ENCODE measurements at regions not wholly inside any gene's neighbourhood (a gene's known extent, or its start where the extent isn't known, plus 50 kb on each side); places are given as distances from the start of the nearest gene placed in this dataset.
"Not testable (repeated sequence)": the region's sequence is repeated elsewhere in the genome, so short reads cannot be mapped to it uniquely, and the experiment has no call there.

- POLR2A ChIA-PET, result no interaction called here
- no peak for ATAC-seq
- Mint-ChIP-seq H3K27me3 (peaks cover 3 to 32% (median 8%) of the 10 kb centered on the region in 5 donors), H3K4me3 (no peak overlapping the region), H3K9me3 (peaks cover 0 to 5% (median 2%) of the 10 kb centered on the region in 9 donors), H3K4me1 (no peaks in the 10 kb centered on the region), H3K27ac (peak overlapping the region in 1 of 10 donors; percentile 42), H3K36me3 (peaks cover 0 to 4% (median 0%) of the 10 kb centered on the region in 3 donors)
- DNase-seq, result no peak
Observed at GRCh38 chr5:57725658-57726504, 243.3 kb upstream of the ACTBL2 start.

GRCh38 chr5:57724836-57725235, 242.2 kb upstream of the ACTBL2 start:
- Mint-ChIP-seq H3K9me3 (peaks cover 0 to 5% (median 2%) of the 10 kb centered on the region in 9 donors), H3K36me3 (peaks cover 0 to 4% (median 0%) of the 10 kb centered on the region in 3 donors), H3K27ac (no peak overlapping the region), H3K4me1 (no peaks in the 10 kb centered on the region), H3K4me3 (no peak overlapping the region), H3K27me3 (peaks cover 3 to 38% (median 11%) of the 10 kb centered on the region in 5 donors)
- DNase-seq, result no peak
- POLR2A ChIA-PET, result no interaction called here
- ATAC-seq, result no peak

- ATAC-seq (no peak), DNase-seq (no peak)
- POLR2A ChIA-PET, result no interaction called here
- Mint-ChIP-seq H3K36me3 (no peaks in the 10 kb centered on the region), H3K27me3 (peaks cover 3 to 47% (median 11%) of the 10 kb centered on the region in 5 donors), H3K4me1 (no peaks in the 10 kb centered on the region), H3K27ac (no peak overlapping the region), H3K4me3 (no peak overlapping the region), H3K9me3 (no peaks in the 10 kb centered on the region)
Observed at GRCh38 chr5:57721226-57721625, 238.6 kb upstream of the ACTBL2 start.

GRCh38 chr5:57720656-57721055, 238.0 kb upstream of the ACTBL2 start:
- DNase-seq (no peak), ATAC-seq (no peak)
- no peak overlapping the region for H3K4me3 Mint-ChIP-seq
- H3K9me3 Mint-ChIP-seq, result no peaks in the 10 kb centered on the region
- POLR2A ChIA-PET, result no interaction called here
- no peaks in the 10 kb centered on the region for H3K4me1 Mint-ChIP-seq
- H3K36me3 Mint-ChIP-seq, result no peaks in the 10 kb centered on the region
- no peak overlapping the region for H3K27ac Mint-ChIP-seq
- H3K27me3 Mint-ChIP-seq, result peaks cover 3 to 52% (median 11%) of the 10 kb centered on the region in 5 donors

GRCh38 chr5:57719216-57719615, 236.6 kb upstream of the ACTBL2 start:
- H3K27me3 Mint-ChIP-seq, result peaks cover 2 to 44% (median 6%) of the 10 kb centered on the region in 5 donors
- H3K4me1 Mint-ChIP-seq, result no peaks in the 10 kb centered on the region
- H3K27ac Mint-ChIP-seq, result no peak overlapping the region

GRCh38 chr5:57718155-57718554, 235.5 kb upstream of the ACTBL2 start:
- Mint-ChIP-seq H3K4me1 (no peaks in the 10 kb centered on the region), H3K27ac (no peak overlapping the region), H3K9me3 (peaks cover 0 to 10% (median 0%) of the 10 kb centered on the region in 9 donors), H3K27me3 (peaks cover 2 to 45% (median 5%) of the 10 kb centered on the region in 5 donors), H3K36me3 (no peaks in the 10 kb centered on the region), H3K4me3 (no peak overlapping the region)
- ATAC-seq, result no peak
- no peak for DNase-seq
- POLR2A ChIA-PET, result no interaction called here

More at GRCh38 chr5:57719216-57719615, 236.6 kb upstream of the ACTBL2 start:
- no peak for ATAC-seq
- H3K4me3 Mint-ChIP-seq, result no peak overlapping the region
- H3K9me3 Mint-ChIP-seq, result peaks cover 0 to 1% (median 0%) of the 10 kb centered on the region in 9 donors
- DNase-seq, result no peak
- POLR2A ChIA-PET, result no interaction called here
- no peaks in the 10 kb centered on the region for H3K36me3 Mint-ChIP-seq

GRCh38 chr5:57717555-57717954, 234.9 kb upstream of the ACTBL2 start:
- no peaks in the 10 kb centered on the region for H3K36me3 Mint-ChIP-seq
- H3K27me3 Mint-ChIP-seq, result peaks cover 2 to 45% (median 5%) of the 10 kb centered on the region in 5 donors
- no peak for DNase-seq
- H3K27ac Mint-ChIP-seq, result no peak overlapping the region
- H3K4me1 Mint-ChIP-seq, result no peaks in the 10 kb centered on the region
- ATAC-seq, result no peak
- H3K9me3 Mint-ChIP-seq, result peaks cover 0 to 10% (median 0%) of the 10 kb centered on the region in 9 donors
- no peak overlapping the region for H3K4me3 Mint-ChIP-seq
- POLR2A ChIA-PET, result no interaction called here

- no peak overlapping the region for H3K4me3 Mint-ChIP-seq
- no peaks in the 10 kb centered on the region for H3K4me1 Mint-ChIP-seq
- no peak overlapping the region for H3K27ac Mint-ChIP-seq
- DNase-seq (no peak), ATAC-seq (no peak)
- POLR2A ChIA-PET, result no interaction called here
- no peaks in the 10 kb centered on the region for H3K36me3 Mint-ChIP-seq
- peaks cover 2 to 39% (median 4%) of the 10 kb centered on the region in 5 donors for H3K27me3 Mint-ChIP-seq
- peaks cover 0 to 10% (median 0%) of the 10 kb centered on the region in 9 donors for H3K9me3 Mint-ChIP-seq
Observed at GRCh38 chr5:57716661-57717060, 234.1 kb upstream of the ACTBL2 start.

- ATAC-seq, result no peak
- H3K4me3 Mint-ChIP-seq, result no peak overlapping the region
- H3K36me3 Mint-ChIP-seq, result no peaks in the 10 kb centered on the region
- no peak for DNase-seq
- peaks cover 0 to 25% (median 2%) of the 10 kb centered on the region in 5 donors for H3K27me3 Mint-ChIP-seq
- H3K4me1 Mint-ChIP-seq, result no peaks in the 10 kb centered on the region
- POLR2A ChIA-PET, result no interaction called here
- H3K27ac Mint-ChIP-seq, result no peak overlapping the region
- peaks cover 0 to 10% (median 0%) of the 10 kb centered on the region in 9 donors for H3K9me3 Mint-ChIP-seq
Observed at GRCh38 chr5:57715296-57715695, 232.7 kb upstream of the ACTBL2 start.

GRCh38 chr5:57713535-57713934, 230.9 kb upstream of the ACTBL2 start:
- DNase-seq, ATAC-seq, H3K27ac Mint-ChIP-seq, H3K4me3 Mint-ChIP-seq, H3K36me3 Mint-ChIP-seq, H3K4me1 Mint-ChIP-seq, POLR2A ChIA-PET: not testable (repeated sequence)
- peaks cover 0 to 18% (median 3%) of the 10 kb centered on the region in 9 donors for H3K9me3 Mint-ChIP-seq
- H3K27me3 Mint-ChIP-seq, result peaks cover 0 to 25% (median 2%) of the 10 kb centered on the region in 5 donors

GRCh38 chr5:57711946-57712345, 229.3 kb upstream of the ACTBL2 start:
- Mint-ChIP-seq H3K27ac (no peak overlapping the region), H3K9me3 (peaks cover 0 to 18% (median 3%) of the 10 kb centered on the region in 9 donors), H3K36me3 (peaks cover 0 to 4% (median 0%) of the 10 kb centered on the region in 3 donors), H3K27me3 (peaks cover 0 to 19% (median 2%) of the 10 kb centered on the region in 5 donors), H3K4me3 (no peak overlapping the region), H3K4me1 (no peaks in the 10 kb centered on the region)
- POLR2A ChIA-PET, result no interaction called here
- no peak for DNase-seq
- no peak for ATAC-seq

- Mint-ChIP-seq H3K36me3 (peaks cover 0 to 4% (median 0%) of the 10 kb centered on the region in 3 donors), H3K27ac (no peak overlapping the region), H3K4me1 (no peaks in the 10 kb centered on the region), H3K4me3 (no peak overlapping the region), H3K27me3 (peaks cover 0 to 19% (median 2%) of the 10 kb centered on the region in 5 donors), H3K9me3 (peaks cover 0 to 18% (median 3%) of the 10 kb centered on the region in 9 donors)
- no peak for DNase-seq
- ATAC-seq, result no peak
- POLR2A ChIA-PET, result no interaction called here
Observed at GRCh38 chr5:57711471-57711870, 228.9 kb upstream of the ACTBL2 start.

GRCh38 chr5:57710126-57710525, 227.5 kb upstream of the ACTBL2 start:
- no peak for DNase-seq
- POLR2A ChIA-PET, result no interaction called here
- no peaks in the 10 kb centered on the region for H3K4me1 Mint-ChIP-seq

More at GRCh38 chr5:57710126-57710525, 227.5 kb upstream of the ACTBL2 start:
- ATAC-seq, result no peak
- Mint-ChIP-seq H3K9me3 (peaks cover 0 to 18% (median 3%) of the 10 kb centered on the region in 9 donors), H3K27me3 (peaks cover 0 to 7% (median 3%) of the 10 kb centered on the region in 5 donors), H3K27ac (no peak overlapping the region), H3K4me3 (no peak overlapping the region), H3K36me3 (peaks cover 0 to 4% (median 0%) of the 10 kb centered on the region in 3 donors)

All from naive thymus-derived CD8-positive, alpha-beta T cell (primary cell).